Glomerular visceral epithelial cell (primary cell): ENCODE measurements at regions not wholly inside any gene's neighbourhood (a gene's known extent, or its start where the extent isn't known, plus 50 kb on each side); places are given as distances from the start of the nearest gene placed in this dataset.

Experiments
- DNase-seq: peaks from one replicate; pipeline ENCODE4 v3.0.0-alpha.2; 2016; ENCODE audit errors: extremely low spot score

DNA sequence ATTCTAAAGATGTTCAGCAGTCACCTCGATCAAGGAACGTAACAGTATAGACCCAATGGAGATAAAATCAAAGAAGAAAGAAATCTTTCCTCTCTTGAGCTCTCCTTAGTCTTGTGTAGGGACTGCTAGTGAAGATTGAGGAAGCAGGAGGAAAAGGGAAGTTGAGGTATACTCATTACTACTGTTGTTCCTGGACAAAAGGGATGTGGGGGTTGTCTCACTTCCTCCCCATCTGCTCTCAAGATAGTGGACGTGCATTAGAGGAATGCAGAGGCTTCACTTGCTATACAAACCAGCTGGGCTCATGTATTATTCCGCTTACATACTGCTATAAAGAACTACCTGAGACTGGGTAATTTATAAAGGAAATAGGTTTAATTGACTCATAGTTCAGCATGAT lies 208.9 kb upstream of the ARHGEF9 start:
- DNase-seq: no peak

DNA sequence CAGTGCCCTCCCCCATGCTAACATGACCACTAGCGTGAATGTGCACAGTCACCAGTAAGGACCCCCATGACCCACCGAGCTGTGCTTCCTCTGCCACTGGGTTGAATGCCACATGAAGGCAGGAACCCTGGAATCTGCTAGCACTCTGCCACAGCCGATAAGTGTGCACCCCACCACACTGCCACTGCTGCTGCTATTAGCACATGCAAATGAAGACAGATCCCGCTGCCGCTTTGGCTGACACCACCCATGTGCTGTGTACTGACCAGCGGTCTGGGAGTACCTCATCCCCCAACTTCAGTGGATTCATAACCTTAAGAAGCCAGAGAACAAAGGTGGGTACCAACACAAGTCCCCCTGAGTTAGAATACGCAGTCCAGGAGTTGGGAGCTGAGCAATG lies 200.9 kb upstream of the ARHGEF9 start:
- no peak for DNase-seq

DNA sequence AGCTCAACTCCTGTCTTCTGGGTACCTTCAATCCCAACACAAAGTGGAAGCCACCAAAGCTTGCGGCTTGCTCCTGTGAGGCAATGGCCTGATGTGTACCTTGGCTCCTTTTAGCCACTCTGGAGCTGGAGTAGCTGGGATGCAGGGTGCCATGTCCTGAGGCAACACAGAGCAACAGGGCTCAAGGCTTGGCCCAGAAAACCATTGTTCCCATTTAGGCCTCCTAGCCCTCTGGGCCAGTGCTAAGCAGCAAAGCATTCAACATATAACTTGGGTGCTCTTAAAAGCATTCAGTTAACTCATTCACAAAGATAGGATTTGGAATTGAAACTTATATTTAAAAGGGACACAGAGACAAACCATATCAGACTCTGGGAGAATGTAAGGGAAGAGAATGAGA lies 194.5 kb upstream of the ARHGEF9 start:
- no peak for DNase-seq

DNA sequence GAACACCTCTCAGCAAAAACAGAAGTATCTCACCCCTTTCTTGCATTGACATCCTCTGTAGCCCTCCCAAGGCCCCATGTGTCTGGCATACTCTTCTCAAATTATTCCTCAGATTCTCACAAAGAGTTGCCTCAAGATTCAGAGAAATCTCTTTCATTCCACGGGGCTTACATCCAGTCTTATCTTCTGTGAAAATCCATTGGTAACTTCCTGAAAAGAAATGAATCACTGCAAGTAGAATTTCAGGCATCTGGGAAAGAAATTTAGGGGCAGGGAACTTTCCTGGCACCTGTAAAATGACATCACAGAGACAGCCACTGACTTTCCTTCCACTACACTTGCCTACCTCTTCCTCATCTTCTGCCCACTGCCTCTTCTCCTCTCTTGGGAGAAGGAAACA lies 182.5 kb upstream of the ARHGEF9 start:
- no peak for DNase-seq

DNA sequence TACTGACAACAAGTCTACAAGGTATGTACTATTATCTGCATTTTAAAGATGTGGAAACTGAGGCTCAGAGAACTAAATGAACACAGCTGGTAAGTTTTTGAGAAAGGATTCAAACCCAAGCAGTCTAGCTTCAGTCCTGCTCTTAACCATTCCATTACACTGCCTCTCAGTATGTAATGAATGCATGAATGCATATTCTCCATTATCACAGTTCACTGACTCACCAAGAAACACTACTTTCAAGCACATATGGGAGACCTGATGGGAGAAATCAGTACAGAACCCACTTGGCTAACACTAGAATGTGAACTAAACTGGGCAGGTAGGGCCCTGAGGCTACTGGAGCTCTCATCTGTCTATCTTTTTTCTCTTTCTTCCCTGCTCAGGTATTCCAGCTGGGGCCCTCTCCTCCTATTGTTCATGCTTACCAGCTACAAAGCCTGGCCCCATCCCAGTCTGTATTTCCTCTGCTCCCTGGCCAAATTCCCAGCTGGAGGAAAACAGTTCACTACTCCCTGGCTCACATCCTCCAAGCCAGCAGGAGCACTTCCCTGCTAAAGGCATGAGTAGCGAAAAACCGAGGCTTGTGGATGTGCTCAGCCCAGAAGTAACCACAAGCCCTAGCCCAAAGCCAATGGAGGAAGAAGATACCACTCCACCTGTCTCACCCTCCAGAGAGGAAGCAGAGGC lies 178.2 kb upstream of the ARHGEF9 start:
- no peak for DNase-seq

DNA sequence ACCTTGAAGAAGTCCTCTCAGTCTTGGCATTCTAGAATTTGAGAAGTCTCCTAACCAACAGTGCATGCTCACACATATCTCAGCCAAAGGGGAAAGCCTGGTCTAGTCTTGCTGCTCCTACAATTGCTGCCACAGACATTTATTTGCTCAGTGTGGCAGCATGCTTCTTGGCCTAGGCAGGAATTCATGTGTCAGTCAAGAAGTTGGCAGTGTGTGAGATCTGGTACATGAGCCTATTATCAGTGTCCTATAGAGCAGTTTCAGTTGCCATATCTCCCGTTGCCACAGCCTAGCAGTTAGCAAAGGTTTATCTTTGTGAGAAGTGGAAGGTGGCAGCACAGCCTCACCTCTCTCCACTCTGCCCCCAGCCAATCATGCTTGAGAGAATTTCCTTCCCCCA lies 176.9 kb upstream of the ARHGEF9 start:
- DNase-seq: no peak

DNA sequence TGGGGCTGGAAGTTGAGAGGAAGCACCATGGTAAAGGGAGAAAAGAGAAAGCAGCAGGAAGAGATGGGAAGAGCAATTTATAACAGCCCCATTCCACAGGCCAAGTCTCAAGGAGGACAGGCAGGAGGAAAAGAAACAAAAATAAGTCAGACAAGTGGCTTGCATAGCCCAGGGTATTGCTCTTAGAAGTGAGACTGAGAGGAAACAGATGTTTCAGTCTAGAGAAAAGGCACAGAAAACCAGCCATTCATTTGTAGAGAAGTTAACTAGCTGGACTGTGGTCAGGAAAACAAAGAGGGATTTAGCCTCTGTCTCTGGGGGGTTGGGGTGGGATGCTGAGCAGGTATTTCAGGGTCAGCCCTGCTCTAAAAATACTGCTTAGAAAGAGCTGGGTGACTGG lies 175.0 kb upstream of the ARHGEF9 start:
- DNase-seq: no peak

DNA sequence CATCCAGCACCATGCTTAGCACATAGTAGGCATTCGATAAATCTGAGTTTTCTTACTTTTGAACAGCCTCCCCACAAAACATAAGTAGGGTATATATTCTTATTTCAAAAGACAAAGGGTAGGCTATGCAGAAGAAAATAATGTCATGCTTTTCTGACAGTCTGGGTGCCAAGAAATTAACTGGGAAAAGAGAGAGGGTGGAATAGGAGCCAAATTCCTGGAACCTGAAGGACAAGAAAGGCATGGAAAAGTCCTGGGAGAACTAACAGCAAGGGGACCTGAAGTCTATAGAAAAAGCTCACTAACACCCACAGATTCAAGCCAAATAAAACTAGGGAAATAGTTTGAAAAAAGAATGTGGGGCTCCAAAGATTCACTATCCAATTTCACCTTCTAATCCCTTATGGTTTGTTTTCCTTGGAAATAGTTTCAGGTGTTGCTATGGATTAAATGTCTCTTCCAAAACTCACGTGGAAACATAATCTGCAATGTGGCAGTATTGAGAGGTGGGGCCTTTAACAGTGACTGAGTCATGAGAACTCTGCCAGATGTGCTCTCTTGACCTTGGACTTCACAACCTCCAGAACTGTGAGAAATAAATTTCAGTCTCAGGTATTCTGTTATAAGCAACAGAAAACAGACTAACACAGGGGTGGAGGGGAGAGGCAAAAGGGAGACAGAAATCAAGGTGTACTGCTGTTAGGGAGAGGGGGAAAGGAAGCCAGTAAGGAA lies 173.3 kb upstream of the ARHGEF9 start:
- DNase-seq: no peak

DNA sequence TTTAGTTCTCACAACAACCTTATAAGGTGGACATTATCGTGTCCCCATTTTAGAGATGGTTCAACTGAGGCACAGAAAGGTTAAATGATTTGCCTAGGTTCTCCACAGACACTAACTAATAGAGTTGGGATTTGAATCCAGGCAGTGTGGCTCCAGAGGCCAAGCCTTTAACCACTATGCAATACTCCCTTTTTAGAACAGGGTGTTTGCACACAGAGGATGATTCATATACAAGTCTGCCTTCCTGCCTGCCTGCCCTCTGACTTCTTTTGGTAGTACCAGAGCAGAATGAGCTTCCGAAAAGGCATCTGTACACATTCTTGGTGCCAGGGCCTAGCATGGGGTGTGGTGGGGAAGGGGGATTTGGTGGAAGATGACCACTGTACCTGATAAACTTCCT lies 150.8 kb upstream of the ARHGEF9 start:
- DNase-seq: no peak

DNA sequence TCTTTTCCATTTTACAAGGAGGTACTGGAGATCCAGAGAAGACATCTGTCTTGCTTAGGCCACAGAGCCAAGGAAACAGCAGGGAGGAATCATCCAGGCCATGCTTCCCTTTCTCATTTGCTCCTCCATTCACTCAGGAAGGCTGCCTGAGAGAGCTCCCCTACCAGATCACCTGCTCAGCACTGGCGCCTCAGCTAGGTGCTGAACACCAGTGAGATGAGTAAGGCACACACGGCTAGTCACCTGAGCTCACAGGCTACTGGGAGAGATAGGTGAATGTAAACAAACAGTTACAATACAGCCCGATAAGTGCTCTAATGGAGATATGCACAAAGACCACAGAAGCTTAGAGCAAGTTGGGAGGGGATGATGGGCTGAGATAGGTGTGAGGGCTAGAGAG lies 149.8 kb upstream of the ARHGEF9 start:
- DNase-seq: no peak

DNA sequence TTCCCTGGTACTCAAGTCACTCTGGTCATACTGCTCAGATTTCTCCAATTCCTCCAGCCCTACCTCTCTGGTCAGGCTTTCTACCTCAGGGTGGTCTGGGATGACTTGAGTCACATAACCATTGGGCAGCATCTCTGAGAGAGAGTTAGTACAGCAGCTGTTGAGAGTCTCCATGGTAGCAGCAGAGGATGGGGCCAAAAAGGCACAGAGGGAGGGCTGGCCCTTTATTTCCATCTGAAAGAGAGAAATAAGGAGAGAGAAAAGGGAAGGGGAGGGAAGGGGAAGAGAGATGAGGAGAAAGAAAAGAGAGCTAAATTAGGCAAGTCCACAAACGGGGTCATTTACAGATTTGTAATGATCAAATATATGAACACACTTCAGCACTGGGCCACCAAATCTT lies 149.1 kb upstream of the ARHGEF9 start:
- no peak for DNase-seq

DNA sequence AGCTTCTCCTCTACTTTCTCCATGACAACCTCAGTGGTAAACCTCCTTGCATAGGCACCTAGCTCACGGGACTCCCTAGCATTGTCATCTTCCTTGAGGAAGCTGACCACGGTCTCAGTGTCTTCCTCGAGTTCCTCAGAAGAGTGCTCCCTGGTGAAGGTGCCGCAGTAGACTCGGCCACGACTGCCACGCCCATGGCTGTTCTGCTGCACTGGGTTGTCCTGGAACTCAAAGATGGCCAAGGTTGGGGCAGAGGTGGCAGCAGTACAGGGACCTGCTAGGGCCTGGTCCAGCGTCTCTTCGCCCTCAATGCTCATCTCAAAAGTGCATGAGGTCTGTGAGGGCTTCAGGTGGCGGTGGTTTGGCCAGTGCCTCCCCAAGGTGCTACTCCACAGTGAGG lies 147.9 kb upstream of the ARHGEF9 start:
- no peak for DNase-seq

DNA sequence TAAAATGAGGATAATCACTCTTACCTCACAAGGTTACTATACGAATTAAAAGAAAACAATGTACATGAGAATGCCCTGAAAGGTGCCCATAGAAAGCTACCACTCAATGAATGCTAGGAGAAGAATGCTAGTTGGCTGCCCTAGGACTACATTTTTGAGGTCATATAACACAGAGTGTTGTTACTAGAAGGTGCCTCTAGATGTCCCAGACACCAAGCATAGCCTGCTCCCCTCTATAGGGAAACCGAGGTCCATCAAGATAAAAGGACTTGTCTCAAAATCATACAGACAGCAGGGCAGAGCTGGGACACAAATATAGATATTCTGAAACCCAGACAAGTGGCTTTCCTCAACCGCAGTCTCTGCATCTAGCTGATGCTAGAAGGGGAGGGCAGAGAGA lies 147.0 kb upstream of the ARHGEF9 start:
- no peak for DNase-seq

DNA sequence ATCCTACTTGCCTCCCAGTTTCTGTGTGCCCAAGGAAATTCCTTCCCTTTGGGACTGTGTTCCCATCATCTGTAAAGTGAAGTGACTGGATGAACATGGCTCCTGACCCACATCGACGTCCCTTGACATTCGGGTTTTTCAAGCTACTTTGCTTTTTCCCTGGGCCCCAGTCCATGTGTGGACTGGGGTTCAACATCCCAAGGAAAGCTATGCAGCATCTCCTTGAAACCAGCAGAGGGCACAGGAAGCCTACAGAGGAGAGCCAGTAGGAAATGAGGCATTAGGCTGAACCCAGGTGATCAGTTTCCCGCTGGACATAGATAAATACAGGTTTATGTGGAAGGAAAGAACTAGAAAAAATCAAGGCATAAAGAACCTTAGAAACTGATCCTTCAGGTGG lies 145.1 kb upstream of the ARHGEF9 start:
- no peak for DNase-seq

DNA sequence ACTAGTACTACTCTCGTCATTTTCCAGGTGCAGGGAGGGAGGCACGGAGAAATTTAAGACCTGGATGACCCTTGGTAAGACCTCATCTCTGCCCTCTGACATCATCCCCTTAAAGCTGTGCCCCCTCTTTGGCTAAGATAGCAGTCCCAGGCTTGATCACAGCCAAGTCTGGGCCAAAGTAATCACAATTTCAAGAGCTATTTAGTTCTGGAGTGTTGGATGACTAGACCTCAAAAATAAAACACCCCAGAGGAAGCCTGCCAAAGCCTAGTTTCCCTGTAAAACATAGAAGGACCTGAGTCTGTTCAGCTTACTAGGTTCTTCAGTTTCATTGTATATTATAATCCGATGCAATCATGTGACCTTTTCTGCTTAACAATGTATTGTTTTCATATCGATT lies 144.6 kb upstream of the ARHGEF9 start:
- no peak for DNase-seq

DNA sequence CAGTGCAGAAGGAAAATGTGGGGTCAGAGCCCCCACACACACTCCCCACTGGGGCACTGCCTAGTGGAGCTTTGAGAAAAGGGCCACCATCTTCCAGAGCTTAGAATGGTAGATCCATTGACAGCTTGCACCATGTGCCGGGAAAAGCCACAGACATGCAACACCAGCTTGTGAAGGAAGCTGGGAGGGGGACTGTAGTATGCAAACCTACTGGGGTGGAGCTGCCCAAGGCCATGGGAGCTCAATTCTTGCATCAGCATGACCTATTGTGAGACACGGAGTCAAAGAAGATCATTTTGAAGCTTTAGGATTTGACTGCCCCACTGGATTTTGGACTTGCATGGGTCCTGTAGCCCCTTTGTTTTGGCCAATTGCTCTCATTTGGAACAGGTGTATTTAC lies 142.8 kb upstream of the ARHGEF9 start:
- DNase-seq: no peak

DNA sequence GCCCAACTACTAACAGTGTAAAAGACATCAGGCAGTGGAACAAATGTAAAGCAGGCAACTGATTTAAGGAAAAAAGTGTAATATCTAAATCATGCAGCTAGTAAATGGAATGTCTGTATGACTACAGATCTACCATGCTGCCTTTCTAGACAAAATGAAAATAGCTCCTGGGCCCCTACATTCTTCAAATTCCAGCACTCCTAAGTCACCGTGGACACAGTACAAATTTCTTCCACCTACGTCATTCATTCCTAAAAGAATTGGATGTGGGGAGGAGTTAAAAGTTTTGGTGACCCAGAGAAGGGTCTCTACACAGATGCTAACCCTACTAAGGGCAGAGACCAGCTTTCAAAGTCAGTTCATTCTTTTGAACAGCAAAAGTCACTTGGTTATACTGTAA lies 137.2 kb upstream of the ARHGEF9 start:
- peak; percentile 40 for DNase-seq

DNA sequence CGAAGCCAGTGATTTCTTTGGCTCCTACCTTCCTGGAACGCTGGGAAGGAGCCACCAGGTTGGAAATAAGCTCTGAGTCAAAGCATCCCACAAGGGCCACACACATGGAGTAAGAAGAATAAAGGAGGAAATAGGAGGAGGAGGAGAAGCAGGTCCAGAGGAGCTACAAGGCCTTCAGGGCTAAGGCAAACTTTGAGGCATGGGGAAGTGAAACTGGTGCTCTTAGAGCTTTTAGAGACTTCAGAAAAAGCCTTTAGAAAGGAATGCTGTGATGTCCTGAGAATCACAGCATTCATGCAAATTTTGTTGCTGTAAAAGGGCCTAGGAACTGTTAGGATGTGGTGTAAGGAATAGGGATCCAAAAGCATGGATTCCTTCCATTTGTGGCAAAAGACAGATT lies 135.9 kb upstream of the ARHGEF9 start:
- DNase-seq: no peak

DNA sequence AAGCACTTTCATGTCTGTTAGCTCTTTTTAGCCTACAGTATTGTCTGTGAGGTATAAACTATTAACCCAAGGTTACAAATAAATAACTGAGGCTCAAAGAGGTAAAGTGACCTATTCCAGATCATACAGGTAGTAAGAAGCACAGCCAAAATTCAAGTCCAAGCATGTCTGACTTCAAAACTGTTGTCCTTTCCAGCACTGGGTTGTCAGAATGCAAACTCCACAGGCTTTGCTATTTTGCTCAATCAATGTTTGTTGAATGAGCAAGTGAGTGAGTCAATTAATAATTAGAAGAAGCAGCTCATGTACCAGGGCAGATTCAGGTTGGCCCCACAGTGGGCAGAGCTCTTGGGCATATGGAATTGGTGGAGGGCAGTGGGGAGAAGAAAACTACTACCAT lies 134.1 kb upstream of the ARHGEF9 start:
- no peak for DNase-seq

DNA sequence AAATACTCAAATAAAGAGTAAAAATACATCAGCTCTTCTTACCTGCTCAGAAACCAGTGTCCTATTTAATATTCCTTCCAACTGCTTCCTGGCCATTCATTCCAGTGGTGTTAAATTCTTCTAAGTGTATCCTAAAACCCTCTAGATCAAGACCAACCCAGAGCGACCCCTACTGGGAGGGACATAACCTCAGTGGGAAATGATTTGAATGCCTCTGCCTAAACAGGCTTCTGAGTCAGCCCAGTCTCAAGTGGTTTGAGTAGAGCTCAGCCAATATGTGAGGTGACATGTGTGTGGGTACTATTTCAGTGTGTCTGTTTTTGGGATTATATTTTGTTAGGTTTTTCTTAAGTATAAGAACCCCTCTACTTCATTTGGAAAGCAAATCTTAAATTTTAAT lies 133.6 kb upstream of the ARHGEF9 start:
- DNase-seq: no peak

DNA sequence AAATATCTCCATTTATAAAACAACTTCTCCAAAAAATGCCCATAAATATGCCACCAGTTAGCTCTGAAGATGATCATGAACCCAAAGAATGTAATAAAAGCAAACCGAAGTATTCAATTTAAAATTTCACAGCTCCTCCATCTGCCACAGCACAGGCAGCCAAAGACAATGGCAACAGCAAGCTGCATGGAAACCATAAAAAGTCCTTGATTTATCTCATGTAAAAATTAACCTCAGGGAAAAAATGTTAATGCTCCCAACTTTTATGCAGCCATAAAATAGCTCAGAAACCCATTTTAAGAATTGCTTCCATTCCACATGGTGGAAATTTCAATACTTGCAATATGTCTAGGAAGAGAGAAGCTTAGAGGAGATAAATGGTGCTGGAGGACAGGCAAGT lies 132.3 kb upstream of the ARHGEF9 start:
- DNase-seq: no peak

DNA sequence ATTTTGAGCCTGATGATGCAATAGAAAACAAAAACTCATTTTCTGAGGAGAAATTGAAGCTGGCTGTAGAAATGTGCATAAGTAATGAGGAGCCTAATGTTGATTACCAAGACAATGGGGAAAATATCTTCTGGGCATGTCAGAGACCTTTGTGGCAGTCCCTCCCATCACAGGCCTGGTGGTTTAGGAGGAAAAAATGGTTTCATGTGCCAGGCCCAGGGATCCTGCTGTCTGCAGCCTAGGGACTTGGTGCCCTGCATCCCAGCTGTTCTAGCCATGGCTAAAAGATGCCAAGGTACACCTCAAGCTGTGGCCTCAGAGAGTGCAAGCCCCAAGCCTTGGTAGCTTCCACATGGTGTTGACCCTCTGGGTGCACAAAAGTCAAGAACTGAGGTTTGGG lies 128.7 kb upstream of the ARHGEF9 start:
- no peak for DNase-seq

DNA sequence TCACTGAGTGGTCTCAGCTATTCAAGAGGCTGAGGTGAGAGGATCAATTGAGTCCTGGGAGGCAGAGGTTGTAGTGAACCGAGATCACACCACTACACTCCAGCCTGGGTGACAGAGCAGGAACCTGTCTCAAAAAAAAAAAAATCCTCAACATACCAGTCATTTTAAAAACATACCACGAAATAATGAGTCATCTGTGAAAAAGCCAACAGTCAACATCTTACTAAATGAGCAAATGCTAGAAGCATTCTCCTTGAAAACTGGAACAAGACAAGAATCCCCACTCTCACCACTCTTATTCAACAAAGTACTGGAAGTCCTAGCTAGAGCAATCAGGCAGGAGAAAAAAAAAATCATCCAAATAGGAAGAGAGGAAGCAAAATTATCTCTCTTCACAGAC lies 104.0 kb upstream of the ARHGEF9 start:
- DNase-seq: peak; percentile 0
